ENCODE measurements at regions not wholly inside any gene's neighbourhood (a gene's known extent, or its start where the extent isn't known, plus 50 kb on each side); places are given as distances from the start of the nearest gene placed in this dataset.

DNA sequence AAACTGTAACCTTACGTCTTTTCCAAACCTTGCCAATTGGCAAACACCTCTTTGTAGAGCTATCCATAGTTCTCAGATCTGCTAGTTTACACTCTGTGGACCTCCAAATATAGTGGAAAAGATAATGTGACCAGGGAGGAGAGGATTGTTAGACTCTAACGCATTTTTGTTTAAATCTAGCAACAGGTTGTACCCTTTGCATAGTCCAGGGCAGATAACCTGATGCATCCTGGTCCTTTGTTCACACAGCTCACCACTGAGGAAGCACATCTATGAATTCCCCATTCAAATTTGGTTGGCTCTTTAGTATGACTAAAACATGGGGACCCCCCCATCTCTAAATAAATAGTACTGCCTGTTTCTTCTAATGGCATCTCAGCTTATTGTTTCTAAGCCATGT lies 55.9 kb downstream of the PAGE2 start:
- TF ChIP-seq, protein P1, sequence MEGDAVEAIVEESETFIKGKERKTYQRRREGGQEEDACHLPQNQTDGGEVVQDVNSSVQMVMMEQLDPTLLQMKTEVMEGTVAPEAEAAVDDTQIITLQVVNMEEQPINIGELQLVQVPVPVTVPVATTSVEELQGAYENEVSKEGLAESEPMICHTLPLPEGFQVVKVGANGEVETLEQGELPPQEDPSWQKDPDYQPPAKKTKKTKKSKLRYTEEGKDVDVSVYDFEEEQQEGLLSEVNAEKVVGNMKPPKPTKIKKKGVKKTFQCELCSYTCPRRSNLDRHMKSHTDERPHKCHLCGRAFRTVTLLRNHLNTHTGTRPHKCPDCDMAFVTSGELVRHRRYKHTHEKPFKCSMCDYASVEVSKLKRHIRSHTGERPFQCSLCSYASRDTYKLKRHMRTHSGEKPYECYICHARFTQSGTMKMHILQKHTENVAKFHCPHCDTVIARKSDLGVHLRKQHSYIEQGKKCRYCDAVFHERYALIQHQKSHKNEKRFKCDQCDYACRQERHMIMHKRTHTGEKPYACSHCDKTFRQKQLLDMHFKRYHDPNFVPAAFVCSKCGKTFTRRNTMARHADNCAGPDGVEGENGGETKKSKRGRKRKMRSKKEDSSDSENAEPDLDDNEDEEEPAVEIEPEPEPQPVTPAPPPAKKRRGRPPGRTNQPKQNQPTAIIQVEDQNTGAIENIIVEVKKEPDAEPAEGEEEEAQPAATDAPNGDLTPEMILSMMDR (IDR thresholded peaks at IDR 0.05), result no peak
- TF ChIP-seq EP300 (IDR thresholded peaks at IDR 0.05) (no peak), POLR2A (IDR thresholded peaks at IDR 0.05) (no peak), POLR2AphosphoS5 (IDR thresholded peaks at IDR 0.05) (no peak)

Measured in sigmoid colon (tissue), 4 donors.